Endothelial cell (in vitro differentiated cells): ENCODE measurements at regions not wholly inside any gene's neighbourhood (a gene's known extent, or its start where the extent isn't known, plus 50 kb on each side); places are given as distances from the start of the nearest gene placed in this dataset.

Experiments used
- DNase-seq: peaks from one replicate; pipeline ENCODE4 v3.0.0; 2021; ENCODE audit warnings: low spot score
- H3K27ac Mint-ChIP-seq: one replicate; pipeline ENCODE4 v1.8.0; 2021; ENCODE audit warnings: mixed read lengths, inconsistent platforms; ENCODE audit not compliant: unreplicated experiment
- H3K27me3 Mint-ChIP-seq: one replicate; pipeline ENCODE4 v1.8.0; 2021; ENCODE audit warnings: mild to moderate bottlenecking, moderate library complexity, mixed read lengths, inconsistent platforms; ENCODE audit not compliant: unreplicated experiment
- H3K36me3 Mint-ChIP-seq: one replicate; pipeline ENCODE4 v1.8.0; 2021; ENCODE audit warnings: mild to moderate bottlenecking, low read depth, mixed read lengths, inconsistent platforms; ENCODE audit not compliant: unreplicated experiment
- H3K4me1 Mint-ChIP-seq: one replicate; pipeline ENCODE4 v1.8.0; 2021; ENCODE audit warnings: mild to moderate bottlenecking, mixed read lengths, inconsistent platforms; ENCODE audit not compliant: unreplicated experiment
- H3K4me3 Mint-ChIP-seq: one replicate; pipeline ENCODE4 v1.8.0; 2021; ENCODE audit warnings: mild to moderate bottlenecking, mixed read lengths, inconsistent platforms; ENCODE audit not compliant: unreplicated experiment
- H3K9me3 Mint-ChIP-seq: one replicate; pipeline ENCODE4 v1.8.0; 2021; ENCODE audit warnings: mixed read lengths, inconsistent platforms; ENCODE audit not compliant: unreplicated experiment
- TF ChIP-seq, protein P1 (sequence below): fragments of 200-600 bp; sonication (generic); IDR thresholded peaks from one replicate; pipeline ENCODE4 v1.5.0; 2021; ENCODE audit warnings: antibody characterized with exemption; ENCODE audit not compliant: unreplicated experiment

DNA sequence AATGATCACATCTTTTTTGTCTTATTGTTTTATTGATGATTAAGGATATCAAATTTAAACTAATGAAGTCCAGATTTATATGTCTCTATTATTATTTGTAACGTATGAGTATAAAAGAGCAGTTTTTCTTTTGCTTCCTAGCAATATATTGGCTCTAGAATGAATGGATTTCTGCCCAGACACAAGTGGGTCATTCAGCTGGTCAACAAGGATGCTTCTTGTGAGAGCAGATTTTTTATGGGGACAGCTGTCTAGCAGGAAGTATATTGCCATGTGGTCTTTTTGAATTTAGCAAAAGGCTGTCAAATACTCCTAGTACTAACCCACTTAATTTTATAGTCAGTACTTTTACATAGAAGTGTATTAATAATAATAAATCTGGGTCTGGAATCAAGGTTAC lies 1071.1 kb upstream of the FLRT2 start:
- TF ChIP-seq, protein P1, sequence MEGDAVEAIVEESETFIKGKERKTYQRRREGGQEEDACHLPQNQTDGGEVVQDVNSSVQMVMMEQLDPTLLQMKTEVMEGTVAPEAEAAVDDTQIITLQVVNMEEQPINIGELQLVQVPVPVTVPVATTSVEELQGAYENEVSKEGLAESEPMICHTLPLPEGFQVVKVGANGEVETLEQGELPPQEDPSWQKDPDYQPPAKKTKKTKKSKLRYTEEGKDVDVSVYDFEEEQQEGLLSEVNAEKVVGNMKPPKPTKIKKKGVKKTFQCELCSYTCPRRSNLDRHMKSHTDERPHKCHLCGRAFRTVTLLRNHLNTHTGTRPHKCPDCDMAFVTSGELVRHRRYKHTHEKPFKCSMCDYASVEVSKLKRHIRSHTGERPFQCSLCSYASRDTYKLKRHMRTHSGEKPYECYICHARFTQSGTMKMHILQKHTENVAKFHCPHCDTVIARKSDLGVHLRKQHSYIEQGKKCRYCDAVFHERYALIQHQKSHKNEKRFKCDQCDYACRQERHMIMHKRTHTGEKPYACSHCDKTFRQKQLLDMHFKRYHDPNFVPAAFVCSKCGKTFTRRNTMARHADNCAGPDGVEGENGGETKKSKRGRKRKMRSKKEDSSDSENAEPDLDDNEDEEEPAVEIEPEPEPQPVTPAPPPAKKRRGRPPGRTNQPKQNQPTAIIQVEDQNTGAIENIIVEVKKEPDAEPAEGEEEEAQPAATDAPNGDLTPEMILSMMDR: no peak
- Mint-ChIP-seq H3K9me3 (no peaks in the 10 kb centered on the region), H3K36me3 (no peaks in the 10 kb centered on the region), H3K4me3 (no peak overlapping the region), H3K27ac (no peak overlapping the region), H3K27me3 (peaks cover 3% of the 10 kb centered on the region), H3K4me1 (no peaks in the 10 kb centered on the region)
- no peak for DNase-seq

DNA sequence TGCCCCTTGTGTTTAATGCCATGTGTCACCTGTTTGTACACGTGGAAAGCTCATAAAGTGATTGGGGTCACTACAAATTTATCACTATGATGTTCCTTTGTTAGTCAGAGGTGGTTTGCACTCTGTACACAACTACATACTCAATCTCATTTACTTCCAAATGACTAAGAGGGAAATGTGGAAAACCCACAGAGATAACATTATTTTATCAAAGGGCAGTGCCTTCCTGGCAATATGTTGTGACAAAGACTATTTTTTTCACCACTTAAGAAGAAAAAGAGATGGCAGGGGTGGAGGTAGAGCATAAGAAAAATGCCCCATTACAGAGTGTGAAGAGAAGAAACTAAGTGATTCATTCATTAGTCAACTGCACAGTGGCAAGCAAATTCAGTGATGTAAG lies 1064.1 kb upstream of the FLRT2 start:
- no peak overlapping the region for H3K4me3 Mint-ChIP-seq
- H3K36me3 Mint-ChIP-seq: no peaks in the 10 kb centered on the region
- DNase-seq: no peak
- TF ChIP-seq, protein P1: no peak
- H3K9me3 Mint-ChIP-seq: no peaks in the 10 kb centered on the region
- no peak overlapping the region for H3K27ac Mint-ChIP-seq
- peaks cover 1% of the 10 kb centered on the region for H3K27me3 Mint-ChIP-seq
- H3K4me1 Mint-ChIP-seq: no peaks in the 10 kb centered on the region

DNA sequence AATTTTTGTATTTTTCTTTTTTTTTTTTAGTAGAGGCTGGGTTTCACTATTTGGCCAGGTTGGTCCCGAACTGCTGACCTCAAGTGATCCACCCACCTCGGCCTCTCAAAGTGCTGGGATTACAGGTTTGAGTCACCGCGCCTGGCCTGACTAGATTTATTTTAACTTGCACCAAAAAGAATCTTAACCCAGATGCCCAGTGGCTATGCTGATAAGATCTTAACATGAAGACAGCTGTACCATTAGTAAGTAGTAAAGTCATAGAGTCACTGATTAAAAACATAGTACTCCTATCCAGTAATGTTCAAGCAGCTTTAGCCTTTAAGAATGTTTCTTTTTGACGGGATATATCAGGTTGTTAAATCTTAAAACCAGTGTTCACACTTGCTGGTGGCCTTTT lies 1061.8 kb upstream of the FLRT2 start:
- no peak overlapping the region for H3K27ac Mint-ChIP-seq
- H3K9me3 Mint-ChIP-seq: no peaks in the 10 kb centered on the region
- TF ChIP-seq, protein P1: no peak
- H3K36me3 Mint-ChIP-seq: no peaks in the 10 kb centered on the region
- DNase-seq: no peak
- H3K4me1 Mint-ChIP-seq: no peaks in the 10 kb centered on the region
- no peaks in the 10 kb centered on the region for H3K27me3 Mint-ChIP-seq
- no peak overlapping the region for H3K4me3 Mint-ChIP-seq

DNA sequence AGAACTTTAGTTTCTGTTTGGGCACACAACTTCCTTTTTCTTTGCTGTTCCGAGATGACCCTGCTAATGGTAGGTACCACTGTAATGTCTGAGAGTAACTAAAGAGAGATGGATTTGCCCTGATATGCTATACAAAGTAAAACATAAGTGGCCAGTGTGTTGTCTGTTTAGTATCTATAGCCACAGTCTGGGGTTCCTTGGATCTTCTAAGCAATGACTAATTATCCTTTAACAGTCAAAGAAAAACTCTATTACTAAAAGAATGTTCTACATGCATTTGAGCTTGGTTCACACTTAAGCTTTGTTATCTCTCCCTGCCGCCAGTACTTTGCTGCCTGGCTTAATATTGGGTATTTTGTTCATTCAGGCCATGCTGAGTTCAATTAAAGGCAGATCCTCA lies 1051.9 kb upstream of the FLRT2 start:
- H3K9me3 Mint-ChIP-seq: no peaks in the 10 kb centered on the region
- no peak overlapping the region for H3K4me3 Mint-ChIP-seq
- TF ChIP-seq, protein P1: no peak
- DNase-seq: no peak
- H3K27me3 Mint-ChIP-seq: no peaks in the 10 kb centered on the region
- no peaks in the 10 kb centered on the region for H3K36me3 Mint-ChIP-seq
- no peak overlapping the region for H3K27ac Mint-ChIP-seq
- no peaks in the 10 kb centered on the region for H3K4me1 Mint-ChIP-seq

DNA sequence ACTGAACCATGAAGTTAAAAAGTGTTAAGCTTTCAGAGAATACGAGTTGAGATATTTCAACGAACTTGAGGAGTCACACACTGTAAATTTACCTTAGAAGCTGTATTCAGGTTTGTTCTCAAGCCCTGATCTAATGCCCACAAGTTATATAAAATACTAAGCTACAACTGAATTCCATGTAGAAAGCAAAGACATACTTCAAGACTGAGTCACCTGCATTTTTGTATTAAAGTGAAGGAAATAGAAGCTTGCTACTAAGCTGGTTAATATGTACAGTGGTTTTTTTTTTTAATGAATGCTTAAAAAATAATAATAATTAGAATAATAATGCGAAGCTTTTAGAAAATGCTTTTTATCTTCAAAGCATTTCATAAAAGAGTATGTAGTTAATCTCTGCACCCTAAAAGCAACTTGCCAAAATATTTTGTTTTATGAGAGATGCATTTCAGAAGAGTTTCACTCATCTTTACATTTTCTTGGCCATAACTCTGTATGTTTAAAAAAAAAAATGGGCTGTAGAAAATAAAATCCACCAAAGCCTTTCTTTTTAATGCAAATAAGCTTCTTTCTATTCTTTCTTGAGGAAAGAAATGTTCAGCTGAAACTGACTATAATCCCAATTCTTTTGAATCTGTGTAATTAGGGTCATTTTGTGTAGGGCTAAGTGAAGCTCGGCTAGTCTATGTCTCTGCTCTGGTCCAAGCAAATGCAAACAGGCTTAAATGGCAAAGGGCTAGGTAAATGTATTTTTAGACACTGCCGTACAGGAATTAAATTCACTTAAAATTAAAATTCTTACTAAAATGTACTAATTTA lies 1047.5 kb upstream of the FLRT2 start:
- TF ChIP-seq, protein P1: no peak
- Mint-ChIP-seq H3K36me3 (no peaks in the 10 kb centered on the region), H3K27me3 (no peaks in the 10 kb centered on the region), H3K27ac (no peak overlapping the region), H3K9me3 (no peaks in the 10 kb centered on the region), H3K4me1 (no peaks in the 10 kb centered on the region), H3K4me3 (no peak overlapping the region)
- no peak for DNase-seq
